ENCODE measurements at regions not wholly inside any gene's neighbourhood (a gene's known extent, or its start where the extent isn't known, plus 50 kb on each side); places are given as distances from the start of the nearest gene placed in this dataset.
"Not testable (repeated sequence)": the region's sequence is repeated elsewhere in the genome, so short reads cannot be mapped to it uniquely, and the experiment has no call there.

DNA sequence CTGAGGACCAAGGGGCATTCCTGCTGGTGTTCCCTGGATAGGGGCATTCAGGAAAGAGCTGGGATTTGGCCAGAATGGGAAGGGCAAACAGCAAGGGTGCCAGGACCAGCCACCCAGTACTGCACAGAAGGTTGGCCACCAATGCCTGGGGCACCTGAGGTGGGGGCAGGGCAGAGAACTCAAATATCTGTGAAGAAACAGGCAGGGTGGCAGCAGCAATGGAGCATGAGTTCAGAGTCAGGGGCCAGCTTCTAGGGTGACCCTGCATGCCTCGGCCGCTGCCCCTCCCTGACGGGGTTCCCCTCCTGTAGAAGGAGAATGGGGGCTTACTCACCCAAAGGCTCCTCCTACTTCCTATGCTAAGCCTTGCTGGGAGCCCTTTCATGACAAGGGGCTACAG is 79.3 kb upstream of the SHANK2 start:
- no peak for DNase-seq

DNA sequence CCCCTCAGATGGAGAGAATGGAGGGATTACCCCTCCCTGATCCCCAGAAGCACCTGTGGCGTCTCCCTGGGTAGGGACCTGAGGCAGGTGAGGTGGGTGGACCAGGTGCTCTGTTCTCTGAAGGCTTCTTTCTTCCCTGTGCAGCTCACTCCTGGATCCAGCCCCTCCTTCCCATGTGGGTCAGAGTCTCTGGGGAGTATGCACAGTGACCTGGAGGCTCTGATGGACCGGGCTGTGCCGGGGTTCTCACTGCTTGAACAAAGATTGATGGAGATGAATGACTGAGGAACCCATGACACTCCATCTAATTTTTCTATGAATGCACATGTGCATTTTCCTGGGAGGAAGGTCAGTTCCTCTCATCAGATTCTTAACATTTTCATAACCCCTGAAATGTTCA is 78.6 kb upstream of the SHANK2 start:
- no peak for DNase-seq

GRCh38 chr11:71330349-71330748 is 78.0 kb upstream of the SHANK2 start:
- no peak for DNase-seq

GRCh38 chr11:71329786-71330185 is 77.4 kb upstream of the SHANK2 start:
- no peak for DNase-seq

GRCh38 chr11:71329165-71329510 is 76.8 kb upstream of the SHANK2 start:
- DNase-seq = no peak

DNA sequence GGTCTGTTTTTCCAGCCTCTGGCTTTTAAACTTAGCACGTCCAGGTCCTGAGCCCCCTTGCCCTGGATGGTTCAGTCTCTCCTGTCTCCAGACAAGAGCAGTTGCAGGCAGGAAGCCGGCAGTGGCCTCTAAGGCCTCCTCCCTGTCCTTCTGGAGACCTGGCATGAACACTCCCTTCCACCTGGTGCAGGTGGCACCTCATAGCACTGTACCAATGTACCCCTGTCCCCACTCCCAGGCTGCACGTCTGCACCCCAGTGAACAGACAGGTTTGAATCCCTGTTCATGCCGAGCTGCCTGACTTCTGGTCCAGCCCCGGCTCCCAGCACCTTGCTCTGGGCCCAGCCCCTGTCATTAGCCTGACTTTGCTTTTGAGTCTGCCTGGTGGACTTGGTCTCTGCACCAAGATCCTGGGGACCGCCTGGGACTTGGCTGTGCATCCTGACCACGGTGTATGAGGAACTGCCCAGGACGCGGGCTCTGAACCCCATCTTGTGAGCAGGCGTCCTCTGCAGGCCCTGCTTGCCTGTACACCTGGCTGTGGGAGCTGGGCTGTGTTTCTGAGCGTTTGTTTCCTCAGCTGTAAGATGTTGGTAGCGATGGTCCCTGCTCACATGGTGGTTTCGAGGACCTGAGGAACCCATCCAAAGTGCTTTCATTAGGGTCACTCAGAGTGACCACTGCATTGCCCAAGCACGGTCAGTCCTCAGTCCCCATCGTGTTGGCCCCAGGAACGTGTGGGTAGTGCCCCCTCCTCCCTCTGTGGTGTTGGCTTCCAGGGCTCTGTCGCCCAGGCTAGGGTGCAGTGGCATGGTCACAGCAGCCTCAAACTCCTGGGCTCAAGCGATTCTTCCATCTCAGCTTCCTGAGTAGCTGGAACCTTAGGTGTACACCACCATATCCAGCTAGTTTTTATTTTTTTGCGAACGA is 75.0 kb upstream of the SHANK2 start:
- no peak for DNase-seq

- no peak for DNase-seq
Observed at GRCh38 chr11:71326328-71326940, 74.1 kb upstream of the SHANK2 start.

- no peak for DNase-seq
Observed at GRCh38 chr11:71325418-71326327, 73.3 kb upstream of the SHANK2 start.

- DNase-seq = no peak
Observed at GRCh38 chr11:71324788-71325417, 72.5 kb upstream of the SHANK2 start.

DNA sequence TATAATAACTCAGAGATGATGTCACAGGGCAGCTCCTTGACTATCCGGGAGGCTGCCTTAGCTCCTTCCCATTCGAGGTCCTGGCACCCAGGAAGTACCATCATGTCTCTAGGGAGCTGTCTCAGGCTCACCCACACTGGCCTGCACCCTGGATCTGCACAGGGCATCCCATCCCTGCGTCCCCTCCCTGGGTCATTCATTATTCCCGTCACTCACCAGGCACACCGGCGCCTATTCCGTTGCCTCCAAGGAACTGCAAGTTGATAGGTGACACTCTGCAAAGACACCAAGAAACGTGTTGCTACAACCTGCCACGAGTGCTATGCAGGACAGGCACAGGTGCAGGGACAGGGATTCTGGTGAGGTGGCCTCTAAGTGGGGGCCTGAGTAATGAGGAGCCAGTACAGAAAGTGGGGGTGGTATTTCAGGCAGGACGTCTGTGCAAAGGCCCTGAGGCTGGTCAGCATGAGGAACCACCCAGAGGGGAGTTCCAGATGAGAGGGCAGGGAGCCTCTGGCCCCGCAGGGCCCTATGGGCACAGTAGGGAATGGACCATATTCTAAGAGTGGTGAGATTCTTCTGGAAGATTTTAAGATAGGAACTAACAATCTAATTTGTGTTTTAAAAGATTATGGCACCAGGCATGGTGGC is 71.6 kb upstream of the SHANK2 start:
- no peak for DNase-seq

DNA sequence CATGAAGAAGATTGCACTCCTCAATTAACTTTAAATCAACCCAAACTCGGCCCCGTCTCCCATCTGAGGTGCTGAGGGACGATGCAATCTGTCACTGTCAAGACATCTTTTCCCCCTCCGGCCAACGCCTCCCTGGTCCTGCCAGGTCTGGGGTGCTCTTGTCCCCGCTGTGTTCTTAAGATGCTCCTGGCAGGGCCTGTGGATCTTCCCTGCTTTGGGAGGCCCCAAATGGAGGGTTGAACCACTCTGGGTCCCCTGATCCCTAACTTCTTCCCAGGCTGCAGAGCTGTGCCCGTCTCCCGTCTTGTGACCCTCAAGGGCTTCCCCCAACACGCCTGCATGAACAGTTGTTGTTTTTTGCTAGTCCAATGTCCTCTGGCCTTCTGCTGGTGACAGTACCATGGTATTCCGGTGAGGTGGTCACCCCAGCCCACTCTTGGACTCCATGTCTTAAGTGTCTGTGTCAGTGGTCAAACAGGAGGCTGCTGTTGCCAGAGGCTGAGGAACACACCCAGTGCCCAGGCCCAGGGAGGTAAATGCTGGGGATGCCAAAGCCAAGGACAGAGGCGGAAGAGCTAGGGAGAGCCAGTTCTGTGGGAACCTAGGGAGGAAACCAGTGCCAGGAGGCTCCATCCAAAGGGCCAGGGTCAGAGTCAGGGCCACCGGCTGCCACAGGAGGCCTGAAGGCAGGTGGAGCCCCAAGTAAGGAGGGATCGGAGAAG is 70.6 kb upstream of the SHANK2 start:
- no peak for DNase-seq

GRCh38 chr11:71322192-71322735 is 69.9 kb upstream of the SHANK2 start:
- no peak for DNase-seq

- DNase-seq = no peak
Observed at GRCh38 chr11:71321433-71322191, 69.2 kb upstream of the SHANK2 start.

DNA sequence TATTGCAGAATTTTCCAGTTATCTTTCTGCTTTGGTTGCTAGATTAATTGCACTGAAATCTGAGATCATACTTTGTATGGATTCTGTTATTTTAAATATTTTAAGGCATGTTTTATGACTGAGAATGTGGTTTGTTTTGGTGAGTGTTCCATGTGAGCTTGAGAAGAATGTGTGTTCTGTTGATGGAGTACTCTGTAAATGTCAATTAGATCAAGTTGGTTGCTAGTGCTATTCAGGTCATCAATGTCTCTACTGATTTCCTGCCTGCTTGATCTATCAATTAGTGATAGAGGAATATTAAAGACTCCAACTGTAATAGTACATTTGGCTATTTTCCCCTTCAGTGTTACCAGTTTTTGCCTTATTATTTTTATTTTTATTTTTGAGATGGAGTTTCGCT is 64.3 kb upstream of the SHANK2 start:
- no peak for DNase-seq

DNA sequence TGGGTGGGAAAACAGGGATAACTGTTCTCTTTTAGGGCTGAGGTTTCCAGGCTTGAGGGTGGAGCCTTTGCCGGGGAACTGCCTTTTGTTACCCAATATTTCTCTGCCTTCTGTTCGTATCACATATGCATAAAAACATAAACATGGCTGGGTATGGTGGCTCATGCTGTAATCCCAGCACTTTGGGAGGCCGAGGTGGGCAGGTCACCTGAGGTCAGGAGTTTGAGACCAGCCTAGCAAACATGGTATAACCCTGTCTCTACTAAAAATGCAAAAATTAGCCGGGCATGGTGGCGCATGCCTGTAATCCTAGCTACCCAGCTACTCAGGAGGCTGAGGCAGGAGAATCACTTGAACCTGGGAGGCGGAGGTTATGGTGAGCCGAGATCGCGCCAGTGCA is 60.2 kb upstream of the SHANK2 start:
- DNase-seq = not testable (repeated sequence)

DNA sequence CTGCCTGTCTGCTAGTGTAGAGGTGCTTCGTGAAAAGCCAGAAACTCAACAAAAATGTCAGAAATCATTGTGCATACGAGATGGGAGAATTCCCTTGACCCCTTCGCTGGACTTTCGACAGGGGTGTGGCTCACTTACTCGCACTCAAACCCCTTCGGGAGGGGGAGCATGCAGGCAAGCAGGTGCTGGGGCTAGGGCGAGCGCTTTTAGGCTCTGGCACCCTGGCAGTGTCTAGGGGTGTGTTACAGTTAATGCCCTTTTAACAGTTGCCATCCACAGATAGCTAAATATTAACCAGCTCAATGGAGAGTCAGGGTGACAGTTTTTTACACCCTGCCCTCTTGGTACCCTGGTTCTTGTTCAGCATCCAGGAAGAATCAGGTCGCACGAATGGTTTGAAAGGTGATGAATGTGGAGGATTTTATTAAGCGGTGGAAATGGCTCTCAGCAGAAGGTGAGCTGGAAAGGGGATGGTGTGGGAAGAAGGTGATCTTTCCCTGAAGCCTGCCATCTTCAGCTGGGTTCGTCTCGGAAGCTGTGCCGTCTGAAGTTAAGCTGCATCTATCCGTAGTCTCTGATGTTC is 59.6 kb upstream of the SHANK2 start:
- no peak for DNase-seq

- DNase-seq = no peak
Observed at GRCh38 chr11:71311176-71311925, 59.0 kb upstream of the SHANK2 start.

DNA sequence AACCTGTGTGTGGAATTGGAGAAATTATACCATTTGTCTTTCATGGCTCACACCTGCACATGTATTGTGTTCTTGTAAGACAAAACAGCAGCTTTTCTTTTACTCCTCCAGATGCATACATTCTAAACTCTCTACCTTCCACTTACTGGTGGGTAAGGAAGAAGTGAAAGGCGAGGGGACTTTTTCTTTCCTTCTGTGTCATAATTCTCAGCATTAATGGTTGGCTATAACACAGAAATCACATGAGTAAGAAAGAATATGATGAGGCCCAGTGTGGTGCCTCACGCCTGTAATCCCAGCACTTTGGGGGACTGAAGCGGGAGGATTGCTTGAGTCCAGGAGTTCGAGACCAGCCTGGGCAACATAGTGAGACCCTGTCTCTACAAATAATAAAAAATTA is 57.8 kb upstream of the SHANK2 start:
- DNase-seq = no peak

GRCh38 chr11:71309611-71310010 is 57.2 kb upstream of the SHANK2 start:
- DNase-seq = no peak

DNA sequence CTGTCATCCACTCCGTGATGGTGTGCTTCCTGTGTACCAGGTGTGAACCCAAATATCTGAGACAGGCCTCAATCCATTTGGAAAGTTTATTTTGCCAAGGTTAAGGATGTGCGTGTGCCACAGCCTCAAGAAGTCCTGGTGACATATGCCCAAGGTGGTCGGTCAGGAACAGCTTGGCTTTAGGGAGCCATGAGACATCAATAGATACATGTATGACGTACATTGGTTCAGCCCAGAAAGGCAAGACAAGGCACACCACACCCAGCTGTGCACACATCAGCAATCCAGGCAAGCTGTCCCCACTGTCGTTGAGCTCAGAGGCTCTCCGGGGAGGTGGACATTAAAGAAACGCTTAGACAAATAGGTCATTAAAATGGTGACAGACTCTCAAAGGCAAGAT is 56.8 kb upstream of the SHANK2 start:
- no peak for DNase-seq
